Endothelial cell (in vitro differentiated cells): ENCODE measurements at regions not wholly inside any gene's neighbourhood (a gene's known extent, or its start where the extent isn't known, plus 50 kb on each side); places are given as distances from the start of the nearest gene placed in this dataset.

Experiments used
- DNase-seq: peaks from one replicate; pipeline ENCODE4 v3.0.0; 2021; ENCODE audit warnings: low spot score
- H3K27ac Mint-ChIP-seq: one replicate; pipeline ENCODE4 v1.8.0; 2021; ENCODE audit warnings: mixed read lengths, inconsistent platforms; ENCODE audit not compliant: unreplicated experiment
- H3K27me3 Mint-ChIP-seq: one replicate; pipeline ENCODE4 v1.8.0; 2021; ENCODE audit warnings: mild to moderate bottlenecking, moderate library complexity, mixed read lengths, inconsistent platforms; ENCODE audit not compliant: unreplicated experiment
- H3K36me3 Mint-ChIP-seq: one replicate; pipeline ENCODE4 v1.8.0; 2021; ENCODE audit warnings: mild to moderate bottlenecking, low read depth, mixed read lengths, inconsistent platforms; ENCODE audit not compliant: unreplicated experiment
- H3K4me1 Mint-ChIP-seq: one replicate; pipeline ENCODE4 v1.8.0; 2021; ENCODE audit warnings: mild to moderate bottlenecking, mixed read lengths, inconsistent platforms; ENCODE audit not compliant: unreplicated experiment
- H3K4me3 Mint-ChIP-seq: one replicate; pipeline ENCODE4 v1.8.0; 2021; ENCODE audit warnings: mild to moderate bottlenecking, mixed read lengths, inconsistent platforms; ENCODE audit not compliant: unreplicated experiment
- H3K9me3 Mint-ChIP-seq: one replicate; pipeline ENCODE4 v1.8.0; 2021; ENCODE audit warnings: mixed read lengths, inconsistent platforms; ENCODE audit not compliant: unreplicated experiment
- CTCF ChIP-seq: fragments of 200-600 bp; sonication (generic); IDR thresholded peaks from one replicate; pipeline ENCODE4 v1.5.0; 2021; ENCODE audit warnings: antibody characterized with exemption; ENCODE audit not compliant: unreplicated experiment

- H3K4me3 Mint-ChIP-seq: no peak overlapping the region
- H3K36me3 Mint-ChIP-seq: no peaks in the 10 kb centered on the region
- TF ChIP-seq CTCF: no peak
- no peak for DNase-seq
- peaks cover 12% of the 10 kb centered on the region for H3K4me1 Mint-ChIP-seq
- H3K9me3 Mint-ChIP-seq: no peaks in the 10 kb centered on the region
- H3K27ac Mint-ChIP-seq: no peak overlapping the region
- H3K27me3 Mint-ChIP-seq: no peaks in the 10 kb centered on the region
Measured at GRCh38 chr2:39999864-40000263, 220.8 kb upstream of the THUMPD2 start.

GRCh38 chr2:39998617-39999016 lies 219.6 kb upstream of the THUMPD2 start:
- H3K27ac Mint-ChIP-seq: no peak overlapping the region

GRCh38 chr2:39996653-39997080 lies 217.6 kb upstream of the THUMPD2 start:
- no peaks in the 10 kb centered on the region for H3K36me3 Mint-ChIP-seq
- no peak overlapping the region for H3K27ac Mint-ChIP-seq
- H3K9me3 Mint-ChIP-seq: no peaks in the 10 kb centered on the region
- H3K4me1 Mint-ChIP-seq: peaks cover 12% of the 10 kb centered on the region
- no peaks in the 10 kb centered on the region for H3K27me3 Mint-ChIP-seq
- DNase-seq: no peak
- H3K4me3 Mint-ChIP-seq: no peak overlapping the region
- TF ChIP-seq CTCF: no peak

More at GRCh38 chr2:39998617-39999016, 219.6 kb upstream of the THUMPD2 start:
- no peak for TF ChIP-seq CTCF
- Mint-ChIP-seq H3K36me3 (no peaks in the 10 kb centered on the region), H3K9me3 (no peaks in the 10 kb centered on the region), H3K4me1 (peaks cover 12% of the 10 kb centered on the region), H3K4me3 (no peak overlapping the region), H3K27me3 (no peaks in the 10 kb centered on the region)
- DNase-seq: no peak

GRCh38 chr2:39995005-39995737 lies 216.1 kb upstream of the THUMPD2 start:
- H3K36me3 Mint-ChIP-seq: no peaks in the 10 kb centered on the region
- DNase-seq: no peak
- H3K4me1 Mint-ChIP-seq: peaks cover 12% of the 10 kb centered on the region
- no peaks in the 10 kb centered on the region for H3K27me3 Mint-ChIP-seq
- no peak for TF ChIP-seq CTCF
- H3K9me3 Mint-ChIP-seq: no peaks in the 10 kb centered on the region
- H3K4me3 Mint-ChIP-seq: no peak overlapping the region
- no peak overlapping the region for H3K27ac Mint-ChIP-seq

- Mint-ChIP-seq H3K9me3 (no peaks in the 10 kb centered on the region), H3K4me3 (no peak overlapping the region), H3K4me1 (peaks cover 7% of the 10 kb centered on the region), H3K27me3 (no peaks in the 10 kb centered on the region), H3K36me3 (no peaks in the 10 kb centered on the region), H3K27ac (no peak overlapping the region)
- DNase-seq: no peak
- TF ChIP-seq CTCF: no peak
Measured at GRCh38 chr2:39994151-39994550, 215.1 kb upstream of the THUMPD2 start.
